ENCODE measurements at regions not wholly inside any gene's neighbourhood (a gene's known extent, or its start where the extent isn't known, plus 50 kb on each side); places are given as distances from the start of the nearest gene placed in this dataset.
A peak's percentile ranks its signal among the peaks of the same experiment; 100 is the strongest.

- FAIRE-seq = no peak
Measured at GRCh38 chr20:4373454-4373853, 124.4 kb upstream of the ADRA1D start.

GRCh38 chr20:4371623-4372251 is 122.7 kb upstream of the ADRA1D start:
- FAIRE-seq = no peak
- DNase-seq (ENCODE audit: insufficient read length, low spot score) = no peak

More at GRCh38 chr20:4373454-4373853, 124.4 kb upstream of the ADRA1D start:
- no peak for DNase-seq (ENCODE audit: insufficient read length, low spot score)

- no peak for DNase-seq (ENCODE audit: insufficient read length, low spot score)
- FAIRE-seq = no peak
Measured at GRCh38 chr20:4370851-4371250, 121.8 kb upstream of the ADRA1D start.

GRCh38 chr20:4369798-4370124 is 120.7 kb upstream of the ADRA1D start:
- FAIRE-seq = no peak
- DNase-seq (ENCODE audit: insufficient read length, low spot score) = no peak

- no peak for DNase-seq (ENCODE audit: insufficient read length, low spot score)
- no peak for FAIRE-seq
Measured at GRCh38 chr20:4369119-4369797, 120.2 kb upstream of the ADRA1D start.

- FAIRE-seq = no peak
- DNase-seq (ENCODE audit: insufficient read length, low spot score) = no peak
Measured at GRCh38 chr20:4366076-4366475, 117.0 kb upstream of the ADRA1D start.

GRCh38 chr20:4358552-4358951 is 109.5 kb upstream of the ADRA1D start:
- DNase-seq (ENCODE audit: insufficient read length, low spot score) (no peak), FAIRE-seq (no peak)

- FAIRE-seq (no peak), DNase-seq (ENCODE audit: insufficient read length, low spot score) (no peak)
Measured at GRCh38 chr20:4352348-4352747, 103.3 kb upstream of the ADRA1D start.

GRCh38 chr20:4350096-4350495 is 101.0 kb upstream of the ADRA1D start:
- FAIRE-seq (no peak), DNase-seq (ENCODE audit: insufficient read length, low spot score) (no peak)

GRCh38 chr20:4344670-4345069 is 95.6 kb upstream of the ADRA1D start:
- no peak for DNase-seq (ENCODE audit: insufficient read length, low spot score)
- no peak for FAIRE-seq

- FAIRE-seq (no peak), DNase-seq (ENCODE audit: insufficient read length, low spot score) (no peak)
Measured at GRCh38 chr20:4342609-4343008, 93.5 kb upstream of the ADRA1D start.

- peak; percentile 63 for DNase-seq (ENCODE audit: insufficient read length, low spot score)
Measured at GRCh38 chr20:4341804-4342485, 92.9 kb upstream of the ADRA1D start.

GRCh38 chr20:4335722-4336121 is 86.6 kb upstream of the ADRA1D start:
- no peak for FAIRE-seq
- no peak for DNase-seq (ENCODE audit: insufficient read length, low spot score)

More at GRCh38 chr20:4341804-4342485, 92.9 kb upstream of the ADRA1D start:
- FAIRE-seq = no peak

GRCh38 chr20:4332121-4332860 is 83.2 kb upstream of the ADRA1D start:
- no peak for FAIRE-seq
- no peak for DNase-seq (ENCODE audit: insufficient read length, low spot score)

- FAIRE-seq (no peak), DNase-seq (ENCODE audit: insufficient read length, low spot score) (no peak)
Measured at GRCh38 chr20:4330011-4330410, 80.9 kb upstream of the ADRA1D start.

- FAIRE-seq = no peak
- DNase-seq (ENCODE audit: insufficient read length, low spot score) = no peak
Measured at GRCh38 chr20:4329232-4329631, 80.1 kb upstream of the ADRA1D start.

GRCh38 chr20:4328541-4328940 is 79.5 kb upstream of the ADRA1D start:
- no peak for DNase-seq (ENCODE audit: insufficient read length, low spot score)

GRCh38 chr20:4327956-4328355 is 78.9 kb upstream of the ADRA1D start:
- DNase-seq (ENCODE audit: insufficient read length, low spot score) = no peak

More at GRCh38 chr20:4328541-4328940, 79.5 kb upstream of the ADRA1D start:
- no peak for FAIRE-seq

GRCh38 chr20:4326195-4327065 is 77.3 kb upstream of the ADRA1D start:
- FAIRE-seq = no peak
- no peak for DNase-seq (ENCODE audit: insufficient read length, low spot score)

More at GRCh38 chr20:4327956-4328355, 78.9 kb upstream of the ADRA1D start:
- no peak for FAIRE-seq

- DNase-seq (ENCODE audit: insufficient read length, low spot score) (no peak), FAIRE-seq (no peak)
Measured at GRCh38 chr20:4325548-4326187, 76.6 kb upstream of the ADRA1D start.
